Neural progenitor cell (in vitro differentiated cells): ENCODE measurements at regions not wholly inside any gene's neighbourhood (a gene's known extent, or its start where the extent isn't known, plus 50 kb on each side); places are given as distances from the start of the nearest gene placed in this dataset.

Experiments used
- EZH2 ChIP-seq: fragments of 200-600 bp; sonication (generic); IDR thresholded peaks from 2 replicates; pipeline ENCODE4 v1.6.1; 2017; ENCODE audit warnings: antibody characterized with exemption, mild to moderate bottlenecking, moderate library complexity
- EZH2phosphoT487 ChIP-seq: fragments of 200-600 bp; sonication (generic); IDR thresholded peaks from 2 replicates; pipeline ENCODE4 v1.6.1; 2017; ENCODE audit warnings: antibody characterized with exemption
- TF ChIP-seq, protein P1 (sequence below): fragments of 200-600 bp; sonication (generic); IDR thresholded peaks from 2 replicates; pipeline ENCODE4 v1.5.1; 2017; ENCODE audit warnings: antibody characterized with exemption, mild to moderate bottlenecking

DNA sequence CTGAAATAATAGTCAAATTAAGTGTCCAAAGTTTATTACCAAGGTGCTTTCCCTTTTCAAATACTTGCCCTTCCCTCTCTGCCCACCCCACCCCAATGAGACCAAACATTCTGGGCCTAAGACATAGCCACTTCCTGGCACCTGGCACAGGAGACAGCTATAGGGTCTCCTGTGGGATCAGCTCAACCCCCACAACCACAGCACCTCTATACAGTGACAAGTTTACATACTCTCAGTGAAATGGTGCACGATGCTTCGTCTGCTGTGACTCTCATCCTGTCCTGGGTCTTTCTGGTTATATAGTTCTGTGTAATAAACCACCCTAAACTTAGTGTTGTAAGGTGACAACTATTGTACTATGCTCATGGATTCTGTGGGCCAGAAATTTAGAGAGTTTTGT is 466.2 kb downstream of the FBXO15 start:
- TF ChIP-seq, protein P1, sequence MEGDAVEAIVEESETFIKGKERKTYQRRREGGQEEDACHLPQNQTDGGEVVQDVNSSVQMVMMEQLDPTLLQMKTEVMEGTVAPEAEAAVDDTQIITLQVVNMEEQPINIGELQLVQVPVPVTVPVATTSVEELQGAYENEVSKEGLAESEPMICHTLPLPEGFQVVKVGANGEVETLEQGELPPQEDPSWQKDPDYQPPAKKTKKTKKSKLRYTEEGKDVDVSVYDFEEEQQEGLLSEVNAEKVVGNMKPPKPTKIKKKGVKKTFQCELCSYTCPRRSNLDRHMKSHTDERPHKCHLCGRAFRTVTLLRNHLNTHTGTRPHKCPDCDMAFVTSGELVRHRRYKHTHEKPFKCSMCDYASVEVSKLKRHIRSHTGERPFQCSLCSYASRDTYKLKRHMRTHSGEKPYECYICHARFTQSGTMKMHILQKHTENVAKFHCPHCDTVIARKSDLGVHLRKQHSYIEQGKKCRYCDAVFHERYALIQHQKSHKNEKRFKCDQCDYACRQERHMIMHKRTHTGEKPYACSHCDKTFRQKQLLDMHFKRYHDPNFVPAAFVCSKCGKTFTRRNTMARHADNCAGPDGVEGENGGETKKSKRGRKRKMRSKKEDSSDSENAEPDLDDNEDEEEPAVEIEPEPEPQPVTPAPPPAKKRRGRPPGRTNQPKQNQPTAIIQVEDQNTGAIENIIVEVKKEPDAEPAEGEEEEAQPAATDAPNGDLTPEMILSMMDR: no peak
- no peak for TF ChIP-seq EZH2phosphoT487
- no peak for TF ChIP-seq EZH2
